ENCODE measurements at regions not wholly inside any gene's neighbourhood (a gene's known extent, or its start where the extent isn't known, plus 50 kb on each side); places are given as distances from the start of the nearest gene placed in this dataset.

- TF ChIP-seq, protein P1, sequence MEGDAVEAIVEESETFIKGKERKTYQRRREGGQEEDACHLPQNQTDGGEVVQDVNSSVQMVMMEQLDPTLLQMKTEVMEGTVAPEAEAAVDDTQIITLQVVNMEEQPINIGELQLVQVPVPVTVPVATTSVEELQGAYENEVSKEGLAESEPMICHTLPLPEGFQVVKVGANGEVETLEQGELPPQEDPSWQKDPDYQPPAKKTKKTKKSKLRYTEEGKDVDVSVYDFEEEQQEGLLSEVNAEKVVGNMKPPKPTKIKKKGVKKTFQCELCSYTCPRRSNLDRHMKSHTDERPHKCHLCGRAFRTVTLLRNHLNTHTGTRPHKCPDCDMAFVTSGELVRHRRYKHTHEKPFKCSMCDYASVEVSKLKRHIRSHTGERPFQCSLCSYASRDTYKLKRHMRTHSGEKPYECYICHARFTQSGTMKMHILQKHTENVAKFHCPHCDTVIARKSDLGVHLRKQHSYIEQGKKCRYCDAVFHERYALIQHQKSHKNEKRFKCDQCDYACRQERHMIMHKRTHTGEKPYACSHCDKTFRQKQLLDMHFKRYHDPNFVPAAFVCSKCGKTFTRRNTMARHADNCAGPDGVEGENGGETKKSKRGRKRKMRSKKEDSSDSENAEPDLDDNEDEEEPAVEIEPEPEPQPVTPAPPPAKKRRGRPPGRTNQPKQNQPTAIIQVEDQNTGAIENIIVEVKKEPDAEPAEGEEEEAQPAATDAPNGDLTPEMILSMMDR (IDR thresholded peaks at IDR 0.05): no peak
- no peak for TF ChIP-seq POLR2A (IDR thresholded peaks at IDR 0.05)
Measured at GRCh38 chr2:176614049-176614448, 344.8 kb downstream of the MTX2 start.

Data from Peyer's patch (tissue), 4 donors.